HG03521 (cell line): ENCODE measurements at regions not wholly inside any gene's neighbourhood (a gene's known extent, or its start where the extent isn't known, plus 50 kb on each side); places are given as distances from the start of the nearest gene placed in this dataset.
"Not testable (repeated sequence)": the region's sequence is repeated elsewhere in the genome, so short reads cannot be mapped to it uniquely, and the experiment has no call there.

Experiments used
- ATAC-seq: cut with Tn5 transposase; IDR thresholded peaks from one replicate; pipeline ENCODE4 v1.9.1; 2021; ENCODE audit warnings: mild to moderate bottlenecking, moderate library complexity; ENCODE audit not compliant: unreplicated experiment

DNA sequence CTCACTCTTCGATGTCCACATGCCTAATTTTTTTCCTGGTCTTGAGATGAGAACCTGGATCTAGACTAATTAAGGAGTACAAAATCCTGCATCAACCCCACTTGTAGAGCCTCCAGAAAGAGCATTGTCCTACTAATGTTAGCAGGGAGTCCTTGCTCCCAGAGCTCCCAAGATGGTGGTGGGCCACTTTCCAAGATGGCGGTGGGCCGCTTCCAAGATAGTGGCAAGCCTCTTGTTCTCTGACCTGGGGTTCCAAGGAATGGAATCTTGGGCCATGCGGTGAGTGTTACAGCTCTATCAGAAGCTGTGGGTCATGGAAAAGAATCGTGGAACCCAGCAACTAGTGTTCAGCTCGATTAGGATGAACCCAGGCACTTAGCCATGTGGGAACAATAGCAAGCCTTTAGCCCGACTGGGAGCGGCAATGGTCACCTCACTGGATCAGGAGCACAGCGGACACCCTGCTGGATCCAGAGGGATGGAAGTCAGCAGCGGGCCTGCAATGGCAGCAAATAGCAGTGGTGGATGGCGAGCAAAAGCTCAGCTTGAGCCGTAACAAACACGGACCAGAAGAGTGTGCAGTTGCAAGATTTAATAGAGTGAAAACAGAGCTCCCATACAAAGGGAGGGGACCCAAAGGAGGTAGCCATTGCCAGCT, 1997.5 kb upstream of the RAG2 start:
- not testable (repeated sequence) for ATAC-seq

GRCh38 chr11:38594895-38595294, 1996.9 kb upstream of the RAG2 start:
- no peak for ATAC-seq

GRCh38 chr11:38593649-38594048, 1995.6 kb upstream of the RAG2 start:
- ATAC-seq, result no peak

DNA sequence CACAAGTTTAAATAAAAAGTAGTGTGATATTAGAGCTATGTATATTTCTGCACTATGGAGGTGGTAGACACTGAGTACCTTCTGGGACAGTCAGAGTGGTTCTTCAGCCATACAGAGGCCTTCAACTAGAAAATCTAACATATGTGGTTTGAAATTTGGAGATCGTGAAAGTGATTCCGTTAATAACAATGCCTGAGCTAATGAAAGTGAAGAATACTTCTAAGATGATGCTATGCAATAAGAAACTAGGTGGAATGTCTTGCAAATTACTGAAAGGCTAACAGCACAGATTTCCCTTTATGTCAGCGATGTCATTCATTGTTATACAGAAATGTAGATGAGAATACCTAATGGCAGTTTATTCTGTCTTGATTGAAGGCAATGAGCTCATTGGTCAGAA, 1984.7 kb upstream of the RAG2 start:
- no peak for ATAC-seq

- ATAC-seq, result no peak
Observed at GRCh38 chr11:38582151-38582550, 1984.1 kb upstream of the RAG2 start.

DNA sequence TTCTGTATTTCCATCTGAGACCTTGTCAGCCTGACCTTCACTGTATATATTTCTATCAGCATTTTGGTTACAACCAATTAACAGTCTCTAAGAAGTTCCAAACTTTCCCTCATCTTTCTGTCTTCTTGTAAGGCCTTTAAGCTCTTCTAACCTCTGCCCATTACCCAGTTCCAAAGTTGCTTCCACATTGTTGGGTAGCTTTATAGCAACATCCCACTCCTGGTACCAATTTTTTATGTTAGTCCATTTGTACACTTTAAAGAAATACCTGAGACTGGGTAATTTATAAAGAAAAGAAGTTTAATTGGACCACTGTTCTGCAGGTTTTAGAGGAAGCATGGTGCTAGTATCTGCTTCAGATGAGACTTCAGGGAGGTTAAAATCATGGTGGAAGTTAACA, 1979.7 kb upstream of the RAG2 start:
- no peak for ATAC-seq

DNA sequence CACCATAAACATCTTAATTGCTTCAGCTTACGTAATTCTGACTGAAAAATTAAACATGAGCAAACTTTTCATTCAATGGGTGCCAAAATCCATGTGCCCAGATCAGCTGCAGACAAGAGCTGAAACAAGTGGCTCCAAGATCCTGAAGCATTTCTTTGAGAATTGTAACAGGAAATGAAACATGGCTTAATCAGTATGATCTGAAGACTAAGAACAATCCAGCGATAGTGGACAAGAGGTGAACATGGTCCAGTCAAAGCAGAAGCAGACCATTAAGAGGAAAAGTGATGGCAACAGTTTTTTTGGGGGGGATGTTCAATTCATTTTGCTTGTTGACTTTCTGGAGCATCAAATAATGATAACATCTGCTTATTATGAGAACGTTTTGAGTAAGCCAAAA, 1964.5 kb upstream of the RAG2 start:
- no peak for ATAC-seq

DNA sequence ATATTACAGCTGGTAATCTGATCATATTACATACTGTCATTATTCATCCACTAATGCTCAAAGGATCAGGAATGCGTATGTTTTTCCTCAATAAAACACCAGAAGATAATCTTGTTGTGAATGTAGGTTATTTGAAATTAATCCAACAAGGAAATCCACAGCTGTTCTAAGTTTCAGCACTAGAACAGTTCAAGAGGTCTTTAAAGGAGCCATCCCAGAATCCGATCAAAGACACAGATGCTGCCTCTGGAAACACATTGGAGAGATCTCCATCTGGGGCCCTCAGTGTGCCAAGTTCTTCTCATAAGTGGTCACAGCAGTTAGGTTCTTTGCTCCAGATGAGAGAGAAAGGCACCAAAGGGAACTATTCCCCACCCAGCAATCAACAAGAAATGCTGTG, 1955.1 kb upstream of the RAG2 start:
- ATAC-seq, result no peak

DNA sequence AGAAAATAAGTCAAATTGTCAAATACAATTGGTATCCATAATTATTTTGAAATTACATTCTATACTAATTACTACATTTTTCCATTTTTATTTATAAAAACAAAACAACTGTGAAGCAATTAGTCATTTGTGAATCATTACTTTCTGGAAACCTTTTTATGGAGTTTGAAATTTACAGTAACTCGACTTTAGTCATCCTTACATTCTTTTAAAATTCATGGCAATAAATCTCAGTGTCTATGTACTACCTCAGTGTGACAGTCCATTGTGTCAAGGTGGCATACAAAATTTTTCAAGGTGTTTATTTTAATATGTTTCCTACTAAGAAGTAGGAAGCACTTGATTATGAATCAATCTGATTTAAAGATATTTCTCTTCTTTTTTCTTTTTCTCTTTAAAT, 1949.4 kb upstream of the RAG2 start:
- no peak for ATAC-seq

GRCh38 chr11:38543986-38544385, 1946.0 kb upstream of the RAG2 start:
- ATAC-seq, result no peak

- ATAC-seq, result no peak
Observed at GRCh38 chr11:38543311-38543710, 1945.3 kb upstream of the RAG2 start.

- no peak for ATAC-seq
Observed at GRCh38 chr11:38538866-38539680, 1941.0 kb upstream of the RAG2 start.

GRCh38 chr11:38530226-38530625, 1932.2 kb upstream of the RAG2 start:
- no peak for ATAC-seq

- no peak for ATAC-seq
Observed at GRCh38 chr11:38524945-38525344, 1926.9 kb upstream of the RAG2 start.

DNA sequence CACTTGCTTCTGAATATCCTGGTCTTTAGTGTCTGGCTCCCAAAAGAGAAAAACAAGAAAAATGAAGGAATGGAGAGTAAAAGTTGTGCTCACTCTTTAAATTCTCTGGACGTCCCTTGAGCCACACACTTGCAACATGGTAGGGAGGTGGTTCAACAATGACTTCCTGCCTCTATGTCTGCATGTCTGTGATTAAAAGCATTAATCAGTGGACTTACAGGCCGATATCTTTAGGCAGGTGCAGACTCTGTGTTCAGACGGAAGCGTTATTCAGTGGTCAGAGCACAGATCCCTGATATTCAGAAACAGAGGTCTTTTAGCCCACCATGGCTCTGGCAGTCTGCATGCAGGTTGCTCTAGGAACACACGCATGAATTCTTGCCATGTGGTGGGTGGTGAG, 1920.0 kb upstream of the RAG2 start:
- ATAC-seq, result no peak

GRCh38 chr11:38512830-38513229, 1914.8 kb upstream of the RAG2 start:
- ATAC-seq, result not testable (repeated sequence)

- ATAC-seq, result no peak
Observed at GRCh38 chr11:38510041-38510440, 1912.0 kb upstream of the RAG2 start.

DNA sequence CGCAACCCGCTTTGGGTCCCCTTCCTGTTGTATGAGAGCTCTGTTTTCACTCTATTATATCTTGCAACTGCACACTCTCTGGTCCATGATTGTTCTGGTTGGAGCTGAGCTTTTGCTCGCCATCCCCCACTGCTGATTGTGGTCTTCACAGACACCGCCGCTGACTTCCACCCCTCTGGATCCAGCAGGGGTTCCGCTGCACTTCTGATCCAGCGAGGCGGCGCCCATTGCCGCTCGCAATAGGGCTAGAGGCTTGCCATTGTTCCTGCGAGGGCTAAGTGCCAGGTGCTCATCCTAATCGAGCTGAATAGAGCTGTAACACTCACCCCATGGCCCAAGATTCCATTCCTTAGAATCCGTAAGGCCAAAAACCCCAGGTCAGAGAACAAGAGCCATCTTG, 1905.8 kb upstream of the RAG2 start:
- no peak for ATAC-seq

DNA sequence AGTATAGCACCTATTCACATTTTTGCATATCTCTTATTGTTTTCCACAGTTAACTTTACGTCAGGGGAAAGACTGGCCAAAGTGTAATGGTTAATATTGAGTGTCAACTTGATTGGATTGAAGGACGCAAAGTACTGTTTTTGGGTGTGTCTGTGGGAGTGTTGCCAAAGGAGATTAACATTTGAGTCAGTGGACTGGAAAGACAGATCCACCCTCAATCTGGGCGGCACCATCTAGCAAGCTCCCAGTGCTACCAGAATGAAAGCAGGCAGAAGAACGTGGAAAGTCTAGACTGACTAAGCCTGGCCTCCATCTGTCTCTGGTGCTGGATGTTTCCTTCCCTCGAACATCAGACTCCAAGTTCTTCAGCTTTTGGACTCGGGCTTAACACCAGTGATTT, 1900.7 kb upstream of the RAG2 start:
- no peak for ATAC-seq

DNA sequence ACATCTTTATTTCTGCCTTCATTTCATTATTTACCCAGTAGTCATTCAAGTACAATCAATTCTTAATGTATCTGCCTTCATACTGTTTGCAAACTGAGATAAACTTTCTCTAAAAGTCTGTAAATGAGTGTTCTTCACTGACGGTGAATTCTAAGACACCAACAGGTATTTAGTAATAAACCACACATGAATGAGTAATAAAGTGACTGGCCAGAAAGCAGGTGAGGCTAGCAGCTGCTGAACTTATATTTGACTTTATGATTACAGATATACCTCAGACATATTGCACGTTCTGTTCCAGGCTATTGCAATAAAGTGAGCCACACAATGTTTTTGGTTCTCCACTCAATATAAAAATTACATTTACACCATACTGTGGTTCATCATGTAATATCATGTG, 1894.0 kb upstream of the RAG2 start:
- ATAC-seq, result no peak

DNA sequence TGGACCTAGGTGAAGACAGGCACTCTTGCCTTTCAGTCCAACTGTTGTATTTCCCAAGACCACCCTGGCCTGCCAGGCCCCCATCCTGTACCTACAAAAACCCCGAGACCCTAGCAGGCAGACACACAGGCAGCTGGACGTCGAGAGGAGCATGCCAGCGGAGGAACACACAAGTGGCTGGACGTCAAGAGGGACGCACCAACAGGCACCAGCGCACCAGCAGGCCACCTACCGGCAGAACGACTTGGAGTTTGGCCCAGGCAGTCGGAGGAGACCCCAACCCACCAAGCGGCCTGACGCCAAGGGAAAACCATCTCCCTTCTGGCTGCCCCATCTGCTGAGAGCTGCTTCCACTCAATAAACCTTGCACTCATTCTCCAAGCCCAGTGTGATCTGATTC, 1883.4 kb upstream of the RAG2 start:
- no peak for ATAC-seq

DNA sequence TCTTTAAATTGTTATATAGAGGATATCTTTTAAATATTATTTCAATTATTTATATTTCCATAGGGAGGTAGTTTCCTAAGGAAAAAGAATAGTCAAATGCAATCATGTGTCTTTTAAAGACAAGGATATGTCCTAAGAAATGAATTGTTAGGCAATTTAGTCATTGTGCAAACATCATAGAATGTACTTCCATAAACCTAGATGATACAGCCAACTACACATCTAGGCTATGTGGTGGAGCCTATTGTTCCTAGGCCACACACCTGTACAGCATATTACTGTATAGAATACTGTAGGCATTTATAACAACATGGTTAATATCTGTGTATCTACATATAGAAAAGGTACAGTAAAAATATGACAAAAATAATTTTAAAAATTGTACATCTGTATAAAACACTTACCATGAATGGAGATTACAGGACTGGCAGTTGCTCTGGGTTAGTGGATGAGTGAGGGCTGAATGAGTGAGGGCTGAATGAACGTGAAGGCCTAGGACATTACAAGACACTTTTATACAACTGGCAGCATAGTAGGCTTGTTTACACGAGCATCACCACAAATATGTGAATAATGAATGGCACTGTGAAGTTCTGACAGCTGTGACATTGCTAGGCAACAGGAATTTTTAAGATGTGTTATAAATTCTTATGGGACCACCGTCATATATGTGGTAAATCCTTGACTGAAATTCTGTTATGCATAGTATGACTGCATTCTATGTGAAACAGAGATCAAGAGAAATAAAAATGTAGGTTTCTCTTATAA, 1879.0 kb upstream of the RAG2 start:
- ATAC-seq, result no peak
